SK-N-SH (cell line): ENCODE measurements at regions not wholly inside any gene's neighbourhood (a gene's known extent, or its start where the extent isn't known, plus 50 kb on each side); places are given as distances from the start of the nearest gene placed in this dataset.
A peak's percentile ranks its signal among the peaks of the same experiment; 100 is the strongest.

Experiments
- CTCF ChIA-PET: fragments of 300-600, 350-600 bp; formaldehyde crosslinking; extraction: SDS; loops from one replicate; lab custom pipeline; 2021; lab: Yijun Ruan, JAX
- POLR2A ChIA-PET: fragments of 350-600 bp; sonication (Branson Sonifier 250); formaldehyde crosslinking; extraction: SDS; loops from one replicate; lab custom pipeline; 2020; ENCODE audit warnings: antibody characterized with exemption, inconsistent platforms; lab: Yijun Ruan, JAX
- DNase-seq: peaks from one replicate; pipeline ENCODE4 v3.0.0; 2012
- H2AFZ ChIP-seq: fragments of 200-600 bp; sonication (generic); 2 replicates; pipeline ENCODE4 v1.8.1; 2016; ENCODE audit warnings: antibody characterized with exemption, mild to moderate bottlenecking, low read depth
- H3F3A ChIP-seq: fragments of 200-600 bp; sonication (generic); replicated peaks from 2 replicates; pipeline ENCODE3; 2016; ENCODE audit warnings: antibody characterized with exemption, mild to moderate bottlenecking; ENCODE audit not compliant: insufficient read depth
- H3K27ac ChIP-seq, 2 experiments: fragments of 200-500 bp in 1 of 2; fragments of 200-600 bp in 1 of 2; sonication (Bioruptor generic) in 1 of 2; sonication (generic), shearing (Covaris generic) in 1 of 2; 2 replicates each; pipeline versions ENCODE4 v1.5.1 to v1.6.1; 2014 to 2016; ENCODE audit warnings: low read depth in 2 of 2, inconsistent platforms in 1 of 2, low read length in 1 of 2, mild to moderate bottlenecking in 1 of 2, mixed read lengths in 1 of 2
- H3K27me3 ChIP-seq: fragments of 200-600 bp; sonication (generic), shearing (Covaris generic); 2 replicates; pipeline ENCODE4 v1.6.1; 2016; ENCODE audit warnings: mixed run types; ENCODE audit not compliant: insufficient read depth
- H3K36me3 ChIP-seq, 2 experiments: fragments of 200-500 bp in 1 of 2; fragments of 200-600 bp in 1 of 2; sonication (Bioruptor generic) in 1 of 2; sonication (generic) in 1 of 2; replicated peaks in 1 of 2; 2 replicates each; pipeline versions ENCODE3 to v1.5.1; 2014 to 2016; ENCODE audit warnings: low read length in 1 of 2, mild to moderate bottlenecking in 1 of 2; ENCODE audit not compliant: insufficient read depth in 2 of 2, control insufficient read depth in 1 of 2
- H3K4me1 ChIP-seq, 2 experiments: fragments of 200-500 bp in 1 of 2; fragments of 200-600 bp in 1 of 2; sonication (Bioruptor generic) in 1 of 2; sonication (generic), shearing (Covaris generic) in 1 of 2; 2 replicates each; pipeline versions ENCODE4 v1.5.1 to v1.6.1; 2014 to 2016; ENCODE audit warnings: low read depth in 1 of 2, low read length in 1 of 2, mixed run types in 1 of 2; ENCODE audit not compliant: insufficient read depth in 2 of 2, control insufficient read depth in 1 of 2
- H3K4me2 ChIP-seq: fragments of 200-600 bp; sonication (generic), shearing (Covaris generic); 2 replicates; pipeline ENCODE4 v1.6.1; 2017; ENCODE audit warnings: mixed run types
- H3K4me3 ChIP-seq, 2 experiments: fragments of 200-500 bp in 1 of 2; fragments of 200-600 bp in 1 of 2; sonication (Bioruptor generic) in 1 of 2; sonication (generic), shearing (Covaris generic) in 1 of 2; 2 replicates each; pipeline versions ENCODE4 v1.5.1 to v1.8.1; 2014 to 2016; ENCODE audit warnings: low read depth in 2 of 2, inconsistent platforms in 1 of 2, low read length in 1 of 2, mild to moderate bottlenecking in 1 of 2, mixed read lengths in 1 of 2, moderate library complexity in 1 of 2
- H3K79me2 ChIP-seq: fragments of 200-600 bp; sonication (generic); 2 replicates; pipeline ENCODE4 v1.8.1; 2017; ENCODE audit warnings: mild to moderate bottlenecking; ENCODE audit not compliant: insufficient read depth
- H3K9ac ChIP-seq: fragments of 200-600 bp; sonication (generic); 2 replicates; pipeline ENCODE4 v1.6.1; 2017; ENCODE audit warnings: mixed run types
- H3K9me2 ChIP-seq: fragments of 200-600 bp; sonication (generic); 2 replicates; pipeline ENCODE4 v1.6.1; 2017; ENCODE audit warnings: mixed run types
- H3K9me3 ChIP-seq: fragments of 200-600 bp; sonication (generic); 2 replicates; pipeline ENCODE4 v1.6.1; 2017; ENCODE audit warnings: mixed run types, mild to moderate bottlenecking, moderate library complexity
- H4K20me1 ChIP-seq: fragments of 200-600 bp; sonication (generic); 2 replicates; pipeline ENCODE4 v1.6.1; 2017; ENCODE audit warnings: mild to moderate bottlenecking, mixed run types; ENCODE audit not compliant: insufficient read depth
- CHD2 ChIP-seq: fragments of 150-350 bp; IDR thresholded peaks from 2 replicates; pipeline ENCODE4 v1.6.1; 2018; ENCODE audit warnings: low read length; ENCODE audit not compliant: partially characterized antibody
- ELF1 ChIP-seq: IDR thresholded peaks from 2 replicates; pipeline ENCODE4 v1.4.0; 2012
- EP300 ChIP-seq, 2 experiments: IDR thresholded peaks; 2 replicates each; pipeline versions ENCODE4 v1.4.0 to v1.6.1; 2012; ENCODE audit warnings: borderline replicate concordance in 1 of 2, low read depth in 1 of 2, low read length in 1 of 2
- FOSL2 ChIP-seq: IDR thresholded peaks from 2 replicates; pipeline ENCODE4 v1.4.0; 2012; ENCODE audit warnings: low read depth, mild to moderate bottlenecking, moderate library complexity, borderline replicate concordance
- FOXJ3 ChIP-seq: sonication (generic); formaldehyde crosslinking; IDR thresholded peaks from 2 replicates; pipeline ENCODE4 v1.5.1; 2020; ENCODE audit warnings: mild to moderate bottlenecking, missing genetic modification reagents
- FOXM1 ChIP-seq: IDR thresholded peaks from 2 replicates; pipeline ENCODE4 v1.4.0; 2012; ENCODE audit warnings: low read depth, mild to moderate bottlenecking
- GABPA ChIP-seq: IDR thresholded peaks from 2 replicates; pipeline ENCODE4 v1.4.0; 2012; ENCODE audit warnings: low read depth, mild to moderate bottlenecking
- GATA2 ChIP-seq: sonication (generic); formaldehyde crosslinking; IDR thresholded peaks from 2 replicates; pipeline ENCODE4 v1.5.0; 2020; ENCODE audit warnings: mild to moderate bottlenecking, missing genetic modification reagents
- IRF3 ChIP-seq: fragments of 150-350 bp; IDR thresholded peaks from 2 replicates; pipeline ENCODE4 v1.6.1; 2016; ENCODE audit warnings: mild to moderate bottlenecking, low read depth, low read length
- JUND ChIP-seq: IDR thresholded peaks from 2 replicates; pipeline ENCODE4 v1.4.0; 2012
- MAX ChIP-seq: IDR thresholded peaks from 2 replicates; pipeline ENCODE4 v1.4.0; 2012; ENCODE audit warnings: low read depth
- MEF2A ChIP-seq: IDR thresholded peaks from 2 replicates; pipeline ENCODE4 v1.4.0; 2012; ENCODE audit warnings: low read depth, borderline replicate concordance
- NFIC ChIP-seq: IDR thresholded peaks from 2 replicates; pipeline ENCODE4 v1.4.0; 2012; ENCODE audit warnings: borderline replicate concordance
- NRF1 ChIP-seq: IDR thresholded peaks from 2 replicates; pipeline ENCODE4 v1.6.1; 2012; ENCODE audit warnings: low read depth, mild to moderate bottlenecking, low read length
- PBX3 ChIP-seq: IDR thresholded peaks from 2 replicates; pipeline ENCODE4; 2012
- POLR2AphosphoS5 ChIP-seq: IDR thresholded peaks from 2 replicates; pipeline ENCODE4 v1.6.1; 2012; ENCODE audit warnings: low read depth, low read length
- RAD21 ChIP-seq: IDR thresholded peaks from 2 replicates; pipeline ENCODE4 v1.6.1; 2012; ENCODE audit warnings: mild to moderate bottlenecking, low read length
- RCOR1 ChIP-seq: fragments of 150-350 bp; IDR thresholded peaks from 2 replicates; pipeline ENCODE4 v1.6.1; 2017; ENCODE audit warnings: antibody characterized with exemption, low read length
- RFX5 ChIP-seq: IDR thresholded peaks from 2 replicates; pipeline ENCODE4 v1.6.1; 2012; ENCODE audit warnings: mild to moderate bottlenecking, improper control_type of control experiment, low read length
- RXRA ChIP-seq: IDR thresholded peaks from 2 replicates; pipeline ENCODE4 v1.4.0; 2012; ENCODE audit warnings: low read depth, mild to moderate bottlenecking, borderline replicate concordance
- SIN3A ChIP-seq: IDR thresholded peaks from 2 replicates; pipeline ENCODE4 v1.6.1; 2012; ENCODE audit warnings: low read depth, mild to moderate bottlenecking, low read length, moderate library complexity, borderline replicate concordance
- SMC3 ChIP-seq: IDR thresholded peaks from 2 replicates; pipeline ENCODE4 v1.6.1; 2012; ENCODE audit warnings: low read depth, low read length, improper control_type of control experiment
- TAF1 ChIP-seq: IDR thresholded peaks from 2 replicates; pipeline ENCODE4 v1.6.1; 2012; ENCODE audit warnings: low read depth, mild to moderate bottlenecking, low read length, moderate library complexity, borderline replicate concordance
- TCF12 ChIP-seq: IDR thresholded peaks from 2 replicates; pipeline ENCODE4 v1.4.0; 2012
- TEAD4 ChIP-seq: IDR thresholded peaks from 2 replicates; pipeline ENCODE4 v1.4.0; 2012; ENCODE audit warnings: mild to moderate bottlenecking, borderline replicate concordance; ENCODE audit not compliant: insufficient read depth
- USF1 ChIP-seq: IDR thresholded peaks from 2 replicates; pipeline ENCODE4 v1.4.0; 2012; ENCODE audit warnings: low read depth, borderline replicate concordance
- USF2 ChIP-seq: fragments of 150-350 bp; IDR thresholded peaks from 2 replicates; pipeline ENCODE4 v1.6.1; 2017; ENCODE audit warnings: antibody characterized with exemption, low read length, low read depth, borderline replicate concordance
- YY1 ChIP-seq: IDR thresholded peaks from 2 replicates; pipeline ENCODE4 v1.4.0; 2012; ENCODE audit warnings: low read depth, mild to moderate bottlenecking
- ZBTB33 ChIP-seq: IDR thresholded peaks from 2 replicates; pipeline ENCODE4 v1.4.0; 2012; ENCODE audit warnings: low read depth, borderline replicate concordance
- WGBS: methylation state at CpG from one replicate; pipeline ENCODE4 v1.1.6; 2017; ENCODE audit warnings: low lambda C conversion rate; 5-methylcytosine and 5-hydroxymethylcytosine counted together

GRCh38 chr17:79162012-79162963, 87.7 kb downstream of the ENGASE start:
- Histone ChIP-seq H2AFZ (no peak overlapping the region), H3K4me3 (no peak overlapping the region), H3K27me3 (peaks cover 44% of the 10 kb centered on the region), H3K4me2 (no peak overlapping the region), H4K20me1 (no peaks in the 10 kb centered on the region), H3K9me2 (no peaks in the 10 kb centered on the region), H3K79me2 (no peaks in the 10 kb centered on the region), H3K4me1 (peaks cover 0 to 34% of the 10 kb centered on the region in 2 experiments; a peak in 2 of 4 replicates), H3K9me3 (no peaks in the 10 kb centered on the region), H3K27ac (peak overlapping the region in 1 of 2 experiments; percentile 61; a peak in 1 of 4 replicates), H3F3A (no peaks in the 10 kb centered on the region), H3K9ac (no peak overlapping the region), H3K36me3 (no peaks in the 10 kb centered on the region)
- CTCF ChIA-PET, result interaction anchor here (1.1 to 34.2 kb wide), 17 partner anchors 9 to 579 kb away, joined by 3 to 571 read pairs (median 6); no protein-coding TSS in a partner anchor
- WGBS, result 31% methylated on average over 26 of the region's 26 CpGs
- POLR2A ChIA-PET, result no interaction called here
- peak; percentile 85 for DNase-seq
- TF ChIP-seq TEAD4, result no peak
- no peak for TF ChIP-seq TAF1
- TF ChIP-seq GABPA, result no peak
- no peak for TF ChIP-seq TCF12
- 0 out of 2 replicates have a peak, but pooled peaks have one; percentile 4 for TF ChIP-seq SMC3
- no peak for TF ChIP-seq JUND
- TF ChIP-seq ZBTB33, result no peak
- TF ChIP-seq NRF1, result no peak
- no peak for TF ChIP-seq SIN3A
- no peak for TF ChIP-seq IRF3
- TF ChIP-seq FOSL2, result no peak
- TF ChIP-seq CHD2, result peak; percentile 50
- TF ChIP-seq EP300 (IDR thresholded peaks at IDR 0.05; ENCODE audit: borderline replicate concordance in 1 of 2, low read depth in 1 of 2, low read length in 1 of 2), result peak in 1 of 2 experiments; percentile 79; a peak in 2 of 4 replicates
- peak; percentile 17; the same call in 1 of the 2 replicates for TF ChIP-seq RAD21
- no peak for TF ChIP-seq GATA2 (CRISPR knock-in tag)
- TF ChIP-seq MEF2A, result no peak
- no peak for TF ChIP-seq PBX3
- TF ChIP-seq RXRA, result no peak
- no peak for TF ChIP-seq FOXM1
- TF ChIP-seq USF2, result no peak
- TF ChIP-seq FOXJ3, result no peak
- TF ChIP-seq NFIC, result no peak
- no peak for TF ChIP-seq MAX
- TF ChIP-seq USF1, result no peak
- no peak for TF ChIP-seq RFX5
- TF ChIP-seq POLR2AphosphoS5, result no peak
- peak; percentile 77; the same call in 1 of the 2 replicates for TF ChIP-seq RCOR1
- TF ChIP-seq YY1, result no peak
- TF ChIP-seq ELF1, result no peak
